ENCODE measurements at regions not wholly inside any gene's neighbourhood (a gene's known extent, or its start where the extent isn't known, plus 50 kb on each side); places are given as distances from the start of the nearest gene placed in this dataset.

GRCh38 chr12:118925826-118926225, 55.5 kb upstream of the SRRM4 start:
- Mint-ChIP-seq H3K9me3 (ENCODE audit: insufficient read depth) (no peaks in the 10 kb centered on the region), H3K4me1 (ENCODE audit: low read depth) (no peaks in the 10 kb centered on the region), H3K27ac (no peak overlapping the region), H3K4me3 (no peak overlapping the region), H3K36me3 (ENCODE audit: low read depth) (no peaks in the 10 kb centered on the region), H3K27me3 (ENCODE audit: low read depth) (no peaks in the 10 kb centered on the region)
- CTCF ChIA-PET, result no interaction called here
- POLR2A ChIA-PET, result no interaction called here
- ATAC-seq (no peak), DNase-seq (no peak)

Data from activated CD8-positive, alpha-beta T cell treated with anti-CD3 and anti-CD28 coated beads, Interleukin-2, amount 10 ng/mL, durations not matched to agents 7 days and 5 days (primary cell).